ENCODE measurements at regions not wholly inside any gene's neighbourhood (a gene's known extent, or its start where the extent isn't known, plus 50 kb on each side); places are given as distances from the start of the nearest gene placed in this dataset.

DNA sequence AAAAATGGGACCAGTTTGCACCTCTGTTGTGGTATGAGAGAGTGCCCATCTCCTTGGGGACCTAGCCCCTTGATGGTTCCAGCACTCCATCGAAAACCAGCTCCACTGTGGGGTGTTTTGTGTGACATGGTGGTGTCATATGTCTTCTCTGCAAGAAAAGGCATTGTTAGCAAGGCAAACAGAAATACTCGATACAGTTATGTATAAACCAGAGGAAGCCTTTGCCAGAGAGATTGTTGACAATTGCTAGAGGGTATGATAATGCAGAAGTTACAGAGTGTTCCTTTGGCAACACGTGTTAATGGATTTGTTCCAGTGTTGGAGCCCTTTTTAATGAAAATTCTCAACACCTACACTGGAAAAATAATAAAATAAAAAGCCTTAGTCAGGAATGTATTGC, 270.4 kb upstream of the DMRT1 start:
- Histone ChIP-seq H3K9me3 (no peaks in the 10 kb centered on the region), H3K27ac (no peak overlapping the region), H3K4me3 (no peak overlapping the region), H3K36me3 (no peaks in the 10 kb centered on the region), H3K27me3 (no peaks in the 10 kb centered on the region), H3K4me1 (peaks cover 0 to 19% (median 0%) of the 10 kb centered on the region in 4 donors)
- DNase-seq: no peak
- intact Hi-C loops (cut with DNase I): no loop called here
- WGBS (ENCODE audit: insufficient coverage, low coverage, low lambda C conversion rate, missing lambda C conversion rate): 14% methylated on average over 3 of the region's 3 CpGs
- ATAC-seq: peak; percentile 46 to 72 (median 60)
- TF ChIP-seq, protein P1, sequence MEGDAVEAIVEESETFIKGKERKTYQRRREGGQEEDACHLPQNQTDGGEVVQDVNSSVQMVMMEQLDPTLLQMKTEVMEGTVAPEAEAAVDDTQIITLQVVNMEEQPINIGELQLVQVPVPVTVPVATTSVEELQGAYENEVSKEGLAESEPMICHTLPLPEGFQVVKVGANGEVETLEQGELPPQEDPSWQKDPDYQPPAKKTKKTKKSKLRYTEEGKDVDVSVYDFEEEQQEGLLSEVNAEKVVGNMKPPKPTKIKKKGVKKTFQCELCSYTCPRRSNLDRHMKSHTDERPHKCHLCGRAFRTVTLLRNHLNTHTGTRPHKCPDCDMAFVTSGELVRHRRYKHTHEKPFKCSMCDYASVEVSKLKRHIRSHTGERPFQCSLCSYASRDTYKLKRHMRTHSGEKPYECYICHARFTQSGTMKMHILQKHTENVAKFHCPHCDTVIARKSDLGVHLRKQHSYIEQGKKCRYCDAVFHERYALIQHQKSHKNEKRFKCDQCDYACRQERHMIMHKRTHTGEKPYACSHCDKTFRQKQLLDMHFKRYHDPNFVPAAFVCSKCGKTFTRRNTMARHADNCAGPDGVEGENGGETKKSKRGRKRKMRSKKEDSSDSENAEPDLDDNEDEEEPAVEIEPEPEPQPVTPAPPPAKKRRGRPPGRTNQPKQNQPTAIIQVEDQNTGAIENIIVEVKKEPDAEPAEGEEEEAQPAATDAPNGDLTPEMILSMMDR (IDR thresholded peaks at IDR 0.05): no peak
- no peak for TF ChIP-seq POLR2A (IDR thresholded peaks at IDR 0.05)

DNA sequence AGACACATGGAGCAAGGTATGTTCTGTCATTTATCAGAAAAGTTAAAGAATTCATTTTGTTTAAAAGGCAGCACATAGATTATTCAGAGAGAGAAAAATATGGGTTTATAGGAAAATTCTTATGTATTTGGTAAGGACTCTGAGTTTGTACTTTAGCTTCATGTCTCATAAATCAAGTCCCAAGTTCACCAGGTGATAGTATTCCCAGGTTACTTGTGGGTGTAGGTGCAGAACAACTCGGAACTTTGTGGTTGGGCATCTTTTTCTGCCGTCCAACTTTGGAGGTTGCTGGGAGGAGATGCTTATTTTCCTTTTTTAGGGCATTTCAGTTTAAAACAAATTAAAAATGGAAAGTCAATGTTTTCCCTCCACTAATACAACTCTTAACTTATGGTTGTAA, 269.8 kb upstream of the DMRT1 start:
- Histone ChIP-seq H3K9me3 (no peaks in the 10 kb centered on the region), H3K27me3 (no peaks in the 10 kb centered on the region), H3K27ac (no peak overlapping the region), H3K4me3 (no peak overlapping the region), H3K4me1 (peaks cover 0 to 19% (median 0%) of the 10 kb centered on the region in 4 donors), H3K36me3 (no peaks in the 10 kb centered on the region)
- DNase-seq (no peak), ATAC-seq (no peak)
- intact Hi-C loops (cut with DNase I): no loop called here
- 48% methylated on average over 2 of the region's 2 CpGs for WGBS (ENCODE audit: insufficient coverage, low coverage, low lambda C conversion rate, missing lambda C conversion rate)
- TF ChIP-seq POLR2A (IDR thresholded peaks at IDR 0.05): no peak
- TF ChIP-seq, protein P1 (IDR thresholded peaks at IDR 0.05): no peak

DNA sequence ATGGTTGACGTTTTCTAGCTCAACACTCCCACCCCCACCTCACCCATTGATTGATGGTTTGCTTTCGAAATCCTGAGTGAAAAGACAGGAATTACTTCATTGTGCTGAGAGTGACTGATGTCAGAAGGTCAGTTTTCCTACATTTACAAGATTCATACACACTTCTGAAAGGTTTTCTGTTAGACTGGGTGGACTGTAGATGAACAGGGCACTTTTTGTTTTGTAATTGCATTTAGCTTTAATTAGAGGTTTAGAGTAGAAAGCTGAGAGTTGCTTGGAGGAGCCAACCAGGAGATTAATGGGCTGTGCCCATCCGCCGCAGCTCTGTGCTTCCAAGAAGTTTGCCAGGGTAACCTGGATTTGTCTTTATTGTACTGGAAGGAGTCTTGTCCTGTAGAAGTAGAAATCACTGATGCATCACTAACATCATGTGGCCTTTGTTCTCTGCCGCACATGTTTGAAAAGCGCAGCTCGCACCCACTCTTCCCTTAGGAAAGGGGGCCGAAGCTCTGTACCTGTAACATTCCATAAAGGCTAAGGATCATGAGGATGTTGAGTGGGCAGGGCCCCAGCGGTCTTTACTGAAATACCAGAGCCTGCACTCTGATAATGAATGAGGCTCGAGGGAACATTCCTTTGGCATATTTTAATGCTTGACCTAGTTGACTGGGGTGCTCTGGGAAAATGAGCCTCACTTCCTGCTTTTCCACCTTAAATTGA, 267.6 kb upstream of the DMRT1 start:
- Histone ChIP-seq H3K4me1 (peaks cover 0 to 12% (median 0%) of the 10 kb centered on the region in 4 donors), H3K27ac (peak overlapping the region in 1 of 3 donors; percentile 14), H3K4me3 (no peak overlapping the region), H3K27me3 (no peaks in the 10 kb centered on the region), H3K9me3 (no peaks in the 10 kb centered on the region), H3K36me3 (no peaks in the 10 kb centered on the region)
- WGBS (ENCODE audit: insufficient coverage, low coverage, low lambda C conversion rate, missing lambda C conversion rate): 66% methylated on average over 8 of the region's 10 CpGs
- no peak for TF ChIP-seq POLR2A (IDR thresholded peaks at IDR 0.05)
- TF ChIP-seq, protein P1 (IDR thresholded peaks at IDR 0.05): no peak
- DNase-seq: no peak
- intact Hi-C loops (cut with DNase I): no loop called here
- ATAC-seq: no peak

DNA sequence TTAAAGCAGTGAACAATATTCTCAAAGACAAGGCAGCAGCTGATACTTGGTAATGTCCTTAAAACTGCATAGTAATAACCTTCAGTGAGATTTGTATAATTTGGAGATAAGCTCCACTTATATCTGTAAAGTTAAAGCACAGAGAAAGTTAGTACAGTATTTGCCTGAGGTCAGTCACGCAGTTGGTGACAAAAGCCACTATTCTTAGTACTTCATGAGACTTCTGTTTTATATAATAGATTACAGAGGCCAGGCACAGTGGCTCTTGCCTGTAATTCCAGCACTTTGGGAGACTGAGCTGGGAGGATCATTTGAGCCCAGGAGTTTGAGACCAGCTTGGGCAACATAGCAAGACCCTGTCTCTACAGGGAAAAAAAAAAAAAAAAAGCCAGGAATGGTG, 266.4 kb upstream of the DMRT1 start:
- DNase-seq: no peak
- Histone ChIP-seq H3K4me1 (peaks cover 0 to 12% (median 0%) of the 10 kb centered on the region in 4 donors), H3K27ac (no peak overlapping the region), H3K27me3 (no peaks in the 10 kb centered on the region), H3K4me3 (no peak overlapping the region), H3K9me3 (no peaks in the 10 kb centered on the region), H3K36me3 (no peaks in the 10 kb centered on the region)
- no peak for ATAC-seq
- intact Hi-C loops (cut with DNase I): no loop called here
- TF ChIP-seq POLR2A (IDR thresholded peaks at IDR 0.05): no peak
- TF ChIP-seq, protein P1 (IDR thresholded peaks at IDR 0.05): no peak
- 82% methylated on average over 1 of the region's 1 CpG for WGBS (ENCODE audit: insufficient coverage, low coverage, low lambda C conversion rate, missing lambda C conversion rate)
